ENCODE measurements at regions not wholly inside any gene's neighbourhood (a gene's known extent, or its start where the extent isn't known, plus 50 kb on each side); places are given as distances from the start of the nearest gene placed in this dataset.

DNA sequence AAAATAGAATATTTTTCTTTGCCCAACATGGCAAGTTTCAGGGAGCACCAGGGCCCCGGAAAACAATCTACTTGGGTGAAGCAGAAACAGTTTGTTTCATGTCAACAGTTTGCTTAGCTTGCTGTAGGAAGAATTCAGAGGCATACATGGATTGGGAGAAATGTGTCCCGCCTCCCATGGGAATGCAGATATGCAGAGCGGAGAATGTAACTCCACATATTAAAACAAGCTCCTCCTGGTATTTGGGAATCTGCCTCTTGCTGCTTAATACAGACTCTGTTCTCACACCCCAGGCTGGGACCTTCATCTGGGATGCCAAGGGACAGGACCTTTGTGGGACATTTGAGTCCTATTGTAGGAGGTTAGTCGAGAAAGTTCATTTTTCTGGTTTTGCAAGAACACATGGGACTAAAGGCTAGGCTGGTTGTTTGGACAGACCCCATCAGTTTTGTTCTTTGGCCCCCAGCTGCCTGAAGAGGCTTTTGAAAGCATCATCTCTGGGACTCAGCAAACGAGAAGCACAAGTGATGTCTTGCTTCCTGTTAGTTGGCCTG lies 220.5 kb upstream of the ADRA1B start:
- TF ChIP-seq, protein P1, sequence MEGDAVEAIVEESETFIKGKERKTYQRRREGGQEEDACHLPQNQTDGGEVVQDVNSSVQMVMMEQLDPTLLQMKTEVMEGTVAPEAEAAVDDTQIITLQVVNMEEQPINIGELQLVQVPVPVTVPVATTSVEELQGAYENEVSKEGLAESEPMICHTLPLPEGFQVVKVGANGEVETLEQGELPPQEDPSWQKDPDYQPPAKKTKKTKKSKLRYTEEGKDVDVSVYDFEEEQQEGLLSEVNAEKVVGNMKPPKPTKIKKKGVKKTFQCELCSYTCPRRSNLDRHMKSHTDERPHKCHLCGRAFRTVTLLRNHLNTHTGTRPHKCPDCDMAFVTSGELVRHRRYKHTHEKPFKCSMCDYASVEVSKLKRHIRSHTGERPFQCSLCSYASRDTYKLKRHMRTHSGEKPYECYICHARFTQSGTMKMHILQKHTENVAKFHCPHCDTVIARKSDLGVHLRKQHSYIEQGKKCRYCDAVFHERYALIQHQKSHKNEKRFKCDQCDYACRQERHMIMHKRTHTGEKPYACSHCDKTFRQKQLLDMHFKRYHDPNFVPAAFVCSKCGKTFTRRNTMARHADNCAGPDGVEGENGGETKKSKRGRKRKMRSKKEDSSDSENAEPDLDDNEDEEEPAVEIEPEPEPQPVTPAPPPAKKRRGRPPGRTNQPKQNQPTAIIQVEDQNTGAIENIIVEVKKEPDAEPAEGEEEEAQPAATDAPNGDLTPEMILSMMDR (conservative IDR thresholded peaks at IDR 0.05; ENCODE audit: low read depth, low read length), result no peak
- H3K4me3 ChIP-seq (ENCODE audit: low read length), result no peak overlapping the region
- DNase-seq (ENCODE audit: low read depth), result no peak

DNA sequence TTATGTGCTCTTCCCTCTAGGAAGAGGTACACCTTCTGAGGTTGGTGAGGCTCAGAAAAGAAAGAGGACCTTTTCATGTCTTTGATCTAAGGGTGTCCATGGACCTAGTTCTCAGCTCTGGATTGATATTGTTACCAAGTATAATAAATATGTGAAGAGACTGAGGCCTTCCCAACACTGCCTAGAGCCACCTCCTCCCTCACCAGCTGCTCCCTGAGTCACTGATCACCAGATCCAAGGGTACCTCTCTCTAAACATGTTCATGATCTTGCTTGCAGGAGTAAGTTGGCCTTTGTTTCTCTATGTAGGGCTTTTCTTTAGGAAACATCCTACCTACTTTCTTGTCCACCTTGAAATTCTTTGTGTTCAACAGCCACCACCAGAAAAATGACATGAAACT lies 218.8 kb upstream of the ADRA1B start:
- DNase-seq (ENCODE audit: low read depth), result no peak
- no peak overlapping the region for H3K4me3 ChIP-seq (ENCODE audit: low read length)
- TF ChIP-seq, protein P1 (conservative IDR thresholded peaks at IDR 0.05; ENCODE audit: low read depth, low read length), result no peak

- no peak overlapping the region for H3K4me3 ChIP-seq (ENCODE audit: low read length)
- DNase-seq (ENCODE audit: low read depth), result no peak
- TF ChIP-seq, protein P1 (conservative IDR thresholded peaks at IDR 0.05; ENCODE audit: low read depth, low read length), result no peak
These were observed 218.0 kb upstream of the ADRA1B start for GRCh38 chr5:159698322-159698721.

- no peak overlapping the region for H3K4me3 ChIP-seq (ENCODE audit: low read length)
- no peak for DNase-seq (ENCODE audit: low read depth)
- TF ChIP-seq, protein P1 (conservative IDR thresholded peaks at IDR 0.05; ENCODE audit: low read depth, low read length), result no peak
These were observed 216.3 kb upstream of the ADRA1B start for GRCh38 chr5:159700016-159700415.

- no peak for DNase-seq (ENCODE audit: low read depth)
- no peak overlapping the region for H3K4me3 ChIP-seq (ENCODE audit: low read length)
- TF ChIP-seq, protein P1 (conservative IDR thresholded peaks at IDR 0.05; ENCODE audit: low read depth, low read length), result no peak
These were observed 214.0 kb upstream of the ADRA1B start for GRCh38 chr5:159702301-159702700.

DNA sequence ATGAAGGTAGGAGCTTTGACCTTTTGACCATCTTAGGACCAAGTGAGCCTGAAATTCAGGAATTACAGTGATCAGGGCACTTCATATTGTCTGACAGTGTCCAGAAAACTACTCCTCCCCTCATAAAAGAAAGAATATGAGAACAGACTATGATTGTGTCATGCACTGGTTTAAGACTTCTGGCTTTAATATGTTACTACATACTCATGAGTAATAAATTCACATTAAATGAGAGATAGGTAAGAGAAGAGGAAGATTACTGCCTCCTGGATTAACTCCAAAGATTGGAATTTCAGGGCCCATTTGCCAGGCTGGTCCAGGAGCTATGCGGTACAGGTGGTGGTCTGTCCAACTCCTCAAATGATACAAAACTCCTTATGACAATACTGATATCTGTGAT lies 213.5 kb upstream of the ADRA1B start:
- no peak overlapping the region for H3K4me3 ChIP-seq (ENCODE audit: low read length)
- DNase-seq (ENCODE audit: low read depth), result no peak
- TF ChIP-seq, protein P1 (conservative IDR thresholded peaks at IDR 0.05; ENCODE audit: low read depth, low read length), result no peak

DNA sequence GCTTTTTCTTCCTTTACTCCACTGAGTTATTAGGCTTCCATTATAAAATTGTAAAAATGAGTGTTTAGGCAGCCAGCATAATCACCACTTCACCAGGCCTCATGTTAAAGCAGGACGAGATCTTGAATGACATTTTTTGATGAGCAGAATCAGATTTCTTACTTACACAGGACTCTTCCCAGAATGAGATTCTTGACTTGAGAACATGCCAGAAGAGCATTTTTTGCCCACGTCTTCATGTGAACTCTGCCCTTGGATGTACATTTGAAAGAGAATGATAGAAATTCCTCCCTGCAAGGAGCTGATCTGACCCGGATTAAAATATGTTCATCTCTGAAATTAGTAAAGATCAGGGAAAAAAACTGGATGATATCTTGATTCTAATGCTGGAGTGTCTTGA lies 212.1 kb upstream of the ADRA1B start:
- no peak for DNase-seq (ENCODE audit: low read depth)
- TF ChIP-seq, protein P1 (conservative IDR thresholded peaks at IDR 0.05; ENCODE audit: low read depth, low read length), result no peak
- no peak overlapping the region for H3K4me3 ChIP-seq (ENCODE audit: low read length)

Data from retinal pigment epithelial cell (primary cell).